GM12892 (cell line): ENCODE measurements at regions not wholly inside any gene's neighbourhood (a gene's known extent, or its start where the extent isn't known, plus 50 kb on each side); places are given as distances from the start of the nearest gene placed in this dataset.

ENCODE experiments used
- POLR2AphosphoS5 ChIP-seq: IDR thresholded peaks from 2 replicates; pipeline ENCODE4 v1.6.1; 2011; ENCODE audit warnings: low read depth, low read length, control low read depth
- TAF1 ChIP-seq: IDR thresholded peaks from 2 replicates; pipeline ENCODE4 v1.6.1; 2011; ENCODE audit warnings: low read depth, mild to moderate bottlenecking, control low read depth, low read length, borderline replicate concordance

DNA sequence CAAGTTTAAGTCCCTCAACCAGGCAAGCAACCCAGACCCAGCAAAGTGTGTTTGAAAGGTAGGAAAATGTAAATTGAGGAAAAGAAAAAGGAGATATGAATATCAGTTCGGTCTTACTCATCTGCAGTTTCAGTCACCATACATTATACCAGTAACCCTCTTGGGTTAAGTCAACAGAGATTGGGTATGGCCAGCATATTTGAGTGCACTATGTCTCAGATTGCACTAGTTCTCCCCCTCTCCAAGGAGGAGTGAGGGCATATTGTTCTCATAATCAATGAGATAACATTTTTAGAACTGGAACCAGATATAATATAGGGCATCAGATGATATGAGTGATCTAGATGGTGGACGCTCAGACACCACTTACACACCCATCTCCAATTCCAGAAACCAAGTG, 141.5 kb downstream of the COPS8 start:
- no peak for TF ChIP-seq POLR2AphosphoS5
- TF ChIP-seq TAF1, result no peak
